Activated T-cell treated with anti-CD3 and anti-CD28 coated beads for 4 hours (primary cell): ENCODE measurements at regions not wholly inside any gene's neighbourhood (a gene's known extent, or its start where the extent isn't known, plus 50 kb on each side); places are given as distances from the start of the nearest gene placed in this dataset.
"Not testable (repeated sequence)": the region's sequence is repeated elsewhere in the genome, so short reads cannot be mapped to it uniquely, and the experiment has no call there.

ENCODE experiments used
- DNase-seq: peaks from one replicate; pipeline ENCODE4 v3.0.0-alpha.2; 2020

DNA sequence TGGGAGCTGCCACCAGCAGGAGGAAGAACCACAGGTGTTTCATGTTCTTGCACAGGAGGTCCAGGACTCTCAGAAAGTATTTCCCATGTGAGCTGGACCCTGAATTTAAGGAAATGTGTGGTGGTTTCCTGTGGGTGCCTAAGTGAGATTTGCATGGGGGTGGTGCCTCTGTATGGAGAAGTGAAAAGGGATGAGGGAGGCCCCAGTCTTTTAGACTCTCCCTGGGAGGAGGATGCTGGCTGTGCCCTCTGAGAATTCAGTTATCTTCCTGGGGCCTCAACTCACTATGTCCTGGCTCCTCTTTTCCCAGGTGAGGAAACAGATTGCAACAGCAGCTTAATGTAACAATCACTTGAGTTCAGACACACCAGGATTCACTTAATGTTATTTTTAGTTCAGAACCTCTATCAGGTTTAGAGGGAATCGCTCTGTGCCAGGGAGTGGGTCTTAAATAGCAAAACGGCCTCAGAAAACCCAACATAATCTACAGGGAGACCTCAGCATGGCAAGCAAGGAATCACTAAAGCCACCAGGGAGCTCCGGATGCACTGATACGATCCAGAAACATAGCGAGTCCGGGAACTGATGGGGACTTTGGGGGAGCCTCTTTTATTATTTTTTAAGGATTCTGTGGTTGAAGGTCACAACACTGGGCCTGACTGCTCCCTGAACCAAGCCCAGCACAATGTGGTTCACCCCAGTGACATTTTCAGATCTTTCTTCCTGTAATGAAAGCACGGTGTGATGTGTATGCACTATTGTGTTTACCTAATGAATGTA is 823.5 kb downstream of the TMEM121 start:
- DNase-seq, result not testable (repeated sequence)

GRCh38 chr14:106355007-106355791 is 828.8 kb downstream of the TMEM121 start:
- not testable (repeated sequence) for DNase-seq

- not testable (repeated sequence) for DNase-seq
Observed at GRCh38 chr14:106355881-106356642, 829.7 kb downstream of the TMEM121 start.

DNA sequence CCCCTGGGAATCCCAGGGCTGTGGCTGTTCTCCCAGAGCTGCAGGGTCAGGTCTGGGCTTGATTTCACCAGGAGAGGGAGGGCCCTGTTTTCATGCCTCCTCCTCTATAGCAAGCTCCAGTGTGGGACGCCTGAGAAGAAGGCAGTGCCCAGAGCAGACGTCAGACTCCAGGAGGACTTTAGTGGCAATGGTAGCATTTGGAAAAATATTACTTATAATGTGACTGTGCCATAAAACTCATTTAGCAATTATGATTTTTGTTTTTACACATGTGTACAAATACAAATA is 830.2 kb downstream of the TMEM121 start:
- DNase-seq, result not testable (repeated sequence)

DNA sequence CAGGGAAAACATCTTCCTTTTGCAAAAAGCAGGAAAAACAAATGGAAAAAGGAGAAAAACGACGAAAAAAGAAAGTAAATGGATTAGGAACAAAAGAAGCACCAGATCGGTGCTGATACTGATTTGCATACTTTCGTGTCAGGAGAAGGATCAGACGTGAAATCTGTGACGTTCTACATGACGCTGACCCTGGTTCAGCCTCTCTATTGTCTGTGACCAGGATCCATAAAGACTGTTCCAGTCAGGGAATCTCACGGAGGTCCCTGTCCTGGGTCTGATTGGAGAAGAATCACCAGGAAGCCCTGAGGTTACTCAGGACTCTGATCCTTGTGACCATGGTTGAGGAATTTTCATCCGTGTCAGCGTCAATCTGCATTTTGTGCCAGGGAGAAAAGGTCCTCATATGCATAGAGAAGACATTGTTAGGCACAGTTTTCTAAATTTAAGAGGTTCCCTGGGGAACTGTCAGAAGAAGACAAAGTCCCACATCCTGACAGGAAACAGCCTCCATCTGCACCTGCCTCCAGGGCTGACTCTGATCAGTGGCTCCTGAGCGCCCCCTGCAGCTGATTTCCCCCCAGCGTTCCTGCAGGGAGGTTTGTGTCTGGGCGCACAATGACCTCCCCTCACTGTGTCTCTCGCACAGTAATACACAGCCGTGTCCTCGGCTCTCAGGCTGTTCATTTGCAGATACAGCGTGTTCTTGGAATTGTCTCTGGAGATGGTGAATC is 832.9 kb downstream of the TMEM121 start:
- DNase-seq, result not testable (repeated sequence)

DNA sequence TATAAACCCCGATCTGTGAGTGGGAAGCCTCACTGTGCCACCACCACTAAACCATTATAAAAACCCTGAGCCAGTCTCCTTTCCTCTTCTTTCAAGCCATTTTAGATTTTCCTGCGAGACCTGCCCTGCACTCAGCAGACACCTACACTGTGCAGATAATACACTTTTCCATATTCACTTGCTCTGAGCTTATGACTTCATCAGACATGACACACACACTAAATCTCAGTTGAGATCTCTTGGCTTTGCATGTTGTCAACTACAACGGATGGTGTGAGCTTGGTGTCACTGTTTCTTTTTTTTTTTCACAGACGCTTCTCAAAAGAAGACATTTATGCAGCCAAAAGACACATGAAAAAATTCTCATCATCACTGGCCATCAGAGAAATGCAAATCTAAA is 839.0 kb downstream of the TMEM121 start:
- not testable (repeated sequence) for DNase-seq

- not testable (repeated sequence) for DNase-seq
Observed at GRCh38 chr14:106365894-106366293, 839.5 kb downstream of the TMEM121 start.

- not testable (repeated sequence) for DNase-seq
Observed at GRCh38 chr14:106366971-106367370, 840.6 kb downstream of the TMEM121 start.

- DNase-seq, result not testable (repeated sequence)
Observed at GRCh38 chr14:106369456-106369855, 843.1 kb downstream of the TMEM121 start.

DNA sequence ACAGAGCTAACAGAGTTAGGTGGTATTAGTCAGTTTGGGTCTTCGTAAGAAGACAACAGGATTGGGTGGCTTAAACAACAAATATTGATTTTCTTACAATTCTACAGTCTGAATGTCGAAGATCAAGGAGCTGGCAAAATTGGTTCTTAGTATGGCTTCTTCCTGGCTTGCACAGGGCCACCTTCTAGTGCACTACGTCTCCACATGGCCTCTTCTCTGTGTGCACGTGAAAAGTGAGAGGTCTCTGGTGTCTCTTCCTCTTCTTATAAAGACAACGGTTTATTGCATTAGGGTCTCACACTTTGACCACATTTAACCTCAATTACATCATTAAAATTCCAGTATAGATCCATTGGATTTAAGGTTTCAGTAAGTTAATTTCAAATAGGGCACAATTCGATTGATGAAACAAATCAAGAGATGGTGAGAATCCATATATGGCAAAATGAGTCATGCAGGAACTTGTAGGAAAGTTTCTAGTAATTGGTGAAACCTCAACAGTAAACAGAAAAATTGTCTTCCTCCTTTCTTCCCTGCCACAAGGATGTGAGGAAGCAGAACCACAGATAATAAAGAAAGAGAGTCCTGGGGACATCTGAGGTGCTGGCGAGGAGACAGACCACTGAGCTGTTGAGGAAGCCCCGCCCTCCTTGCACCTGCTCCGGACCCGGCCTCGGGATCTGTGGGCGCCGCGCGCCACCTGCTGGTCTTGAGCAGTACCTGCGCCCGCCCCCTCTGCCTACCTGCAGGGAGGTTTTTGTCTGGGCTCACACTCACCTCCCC is 846.7 kb downstream of the TMEM121 start:
- DNase-seq, result peak; percentile 71

- DNase-seq, result not testable (repeated sequence)
Observed at GRCh38 chr14:106373653-106374110, 847.3 kb downstream of the TMEM121 start.

GRCh38 chr14:106377432-106377831 is 851.0 kb downstream of the TMEM121 start:
- no peak for DNase-seq

- peak; percentile 17 for DNase-seq
Observed at GRCh38 chr14:106378191-106378590, 851.8 kb downstream of the TMEM121 start.

DNA sequence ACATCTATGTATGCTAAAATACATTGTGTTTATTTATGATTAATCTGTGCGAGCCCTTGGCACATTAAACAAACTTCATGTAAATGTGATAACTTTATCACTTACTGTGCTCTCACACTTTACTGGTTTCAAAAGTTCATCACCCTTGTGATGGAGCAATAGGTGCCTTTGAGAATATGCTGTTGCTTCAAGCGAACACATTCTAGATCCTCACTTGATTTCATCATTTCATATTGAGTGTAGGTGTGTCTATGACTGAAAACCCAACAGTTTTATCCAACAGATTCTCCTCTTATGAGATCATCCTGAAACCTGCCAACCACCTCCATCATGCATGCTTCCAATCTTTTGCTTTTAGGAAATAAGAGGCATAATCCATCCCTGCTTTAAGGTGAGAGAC is 854.4 kb downstream of the TMEM121 start:
- DNase-seq, result no peak

- not testable (repeated sequence) for DNase-seq
Observed at GRCh38 chr14:106389186-106389585, 862.8 kb downstream of the TMEM121 start.

GRCh38 chr14:106390401-106390800 is 864.0 kb downstream of the TMEM121 start:
- no peak for DNase-seq

- DNase-seq, result no peak
Observed at GRCh38 chr14:106390947-106391346, 864.6 kb downstream of the TMEM121 start.

- no peak for DNase-seq
Observed at GRCh38 chr14:106393742-106394141, 867.4 kb downstream of the TMEM121 start.

DNA sequence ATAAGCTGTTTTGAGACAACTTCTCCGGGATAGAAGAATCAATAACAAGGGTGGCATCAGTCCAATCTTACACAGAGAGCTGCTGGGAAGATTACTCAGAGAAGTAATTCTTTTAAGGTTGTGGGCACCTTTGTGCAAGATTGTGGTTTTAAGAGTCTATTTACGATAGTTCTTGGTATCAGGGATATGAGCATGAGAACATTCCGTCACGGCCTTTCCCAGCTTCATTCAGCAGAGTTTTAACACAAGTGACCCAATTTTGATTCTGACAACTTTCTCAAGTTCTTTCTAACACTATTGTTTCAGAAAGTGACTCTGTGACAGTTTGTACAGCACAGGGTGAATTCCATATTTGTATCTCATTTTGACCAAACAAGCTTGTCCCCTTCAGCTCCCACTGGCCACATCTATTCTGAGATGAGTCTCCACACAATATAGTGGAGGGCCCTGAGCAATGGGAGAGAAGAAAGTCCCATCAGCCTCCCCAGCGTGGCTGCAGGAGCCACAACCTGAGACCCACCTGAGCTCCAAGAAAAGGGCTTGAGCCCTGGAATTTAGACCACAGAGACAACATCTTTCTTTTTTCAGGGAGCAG is 869.2 kb downstream of the TMEM121 start:
- DNase-seq, result no peak

- no peak for DNase-seq
Observed at GRCh38 chr14:106396999-106397398, 870.6 kb downstream of the TMEM121 start.

- not testable (repeated sequence) for DNase-seq
Observed at GRCh38 chr14:106398931-106399331, 872.5 kb downstream of the TMEM121 start.
